OCI-LY1 (cell line): ENCODE measurements at regions not wholly inside any gene's neighbourhood (a gene's known extent, or its start where the extent isn't known, plus 50 kb on each side); places are given as distances from the start of the nearest gene placed in this dataset.

Source experiments
- H2AFZ ChIP-seq: fragments of 200-600 bp; sonication (generic), shearing (Covaris generic); 2 replicates; pipeline ENCODE4 v1.6.0; 2014; ENCODE audit warnings: antibody characterized with exemption, mild to moderate bottlenecking, low read length
- H3F3A ChIP-seq: fragments of 200-600 bp; sonication (generic), shearing (Covaris generic); 2 replicates; pipeline ENCODE4 v1.6.0; 2014; ENCODE audit warnings: mild to moderate bottlenecking, antibody characterized with exemption, low read length, moderate library complexity; ENCODE audit not compliant: insufficient read depth
- H3K27ac ChIP-seq: fragments of 200-600 bp; sonication (generic); 2 replicates; pipeline ENCODE4 v1.5.1; 2014; ENCODE audit warnings: low read length, mixed run types, mild to moderate bottlenecking, low read depth; ENCODE audit not compliant: poor library complexity, severe bottlenecking
- H3K27me3 ChIP-seq: fragments of 200-600 bp; sonication (generic); 2 replicates; pipeline ENCODE4 v1.6.0; 2014; ENCODE audit warnings: antibody characterized with exemption, mild to moderate bottlenecking, low read length, moderate library complexity; ENCODE audit not compliant: insufficient read depth
- H3K36me3 ChIP-seq: fragments of 200-600 bp; sonication (generic); 2 replicates; pipeline ENCODE4 v1.6.1; 2014; ENCODE audit warnings: mild to moderate bottlenecking, antibody characterized with exemption, low read length, moderate library complexity, mixed read lengths; ENCODE audit not compliant: insufficient read depth
- H3K4me1 ChIP-seq: fragments of 200-600 bp; sonication (generic); 2 replicates; pipeline ENCODE4 v1.5.1; 2014; ENCODE audit warnings: mild to moderate bottlenecking, low read length, moderate library complexity; ENCODE audit not compliant: insufficient read depth, severe bottlenecking
- H3K4me2 ChIP-seq: fragments of 200-600 bp; sonication (generic), shearing (Covaris generic); 2 replicates; pipeline ENCODE4 v1.6.1; 2014; ENCODE audit warnings: low read length
- H3K4me3 ChIP-seq: fragments of 200-600 bp; sonication (generic); 2 replicates; pipeline ENCODE4 v1.5.1; 2014; ENCODE audit warnings: low read length, low read depth, mild to moderate bottlenecking, mixed read lengths; ENCODE audit not compliant: poor library complexity, severe bottlenecking
- H3K79me2 ChIP-seq: fragments of 200-600 bp; shearing (Covaris generic); 2 replicates; pipeline ENCODE4 v1.6.1; 2016; ENCODE audit warnings: mixed run types, low read length, mixed read lengths; ENCODE audit not compliant: insufficient read depth
- H3K9ac ChIP-seq: fragments of 200-600 bp; sonication (generic), shearing (Covaris generic); 2 replicates; pipeline ENCODE4 v1.6.1; 2014; ENCODE audit warnings: mild to moderate bottlenecking, low read length, mixed read lengths
- H3K9me2 ChIP-seq: fragments of 200-600 bp; sonication (generic), shearing (Covaris generic); 2 replicates; pipeline ENCODE4 v1.6.1; 2014; ENCODE audit warnings: low read depth, mild to moderate bottlenecking, low read length, mixed read lengths
- H3K9me3 ChIP-seq: fragments of 200-600 bp; shearing (Covaris generic); 2 replicates; pipeline ENCODE4 v1.6.1; 2014; ENCODE audit warnings: low read length, mixed read lengths
- H4K20me1 ChIP-seq: fragments of 200-600 bp; sonication (generic), shearing (Covaris generic); 2 replicates; pipeline ENCODE4 v1.6.0; 2016; ENCODE audit warnings: mild to moderate bottlenecking, low read length; ENCODE audit not compliant: insufficient read depth
- CTCF ChIP-seq: fragments of 200-600 bp; sonication (generic), shearing (Covaris generic); IDR thresholded peaks from 2 replicates; pipeline ENCODE4 v1.5.1; 2017; ENCODE audit warnings: mild to moderate bottlenecking, antibody characterized with exemption, low read length, moderate library complexity, mixed read lengths
- EZH2 ChIP-seq: fragments of 200-600 bp; sonication (generic), shearing (Covaris generic); IDR thresholded peaks from 2 replicates; pipeline ENCODE4 v1.8.0; 2017; ENCODE audit warnings: borderline replicate concordance, mixed run types, mild to moderate bottlenecking, antibody characterized with exemption, low read length, moderate library complexity, mixed read lengths

GRCh38 chr10:106251573-106251972 is 912.9 kb downstream of the SORCS1 start:
- Histone ChIP-seq H3K4me3 (no peak overlapping the region), H3K36me3 (no peaks in the 10 kb centered on the region), H4K20me1 (no peaks in the 10 kb centered on the region), H3K9me3 (no peaks in the 10 kb centered on the region), H3K4me1 (no peaks in the 10 kb centered on the region), H3K9ac (no peak overlapping the region), H2AFZ (no peak overlapping the region), H3K79me2 (no peaks in the 10 kb centered on the region), H3F3A (no peaks in the 10 kb centered on the region), H3K9me2 (no peaks in the 10 kb centered on the region), H3K27me3 (no peaks in the 10 kb centered on the region), H3K27ac (no peak overlapping the region), H3K4me2 (no peak overlapping the region)
- TF ChIP-seq EZH2, result no peak
- TF ChIP-seq CTCF, result no peak

GRCh38 chr10:106242301-106242700 is 922.2 kb downstream of the SORCS1 start:
- Histone ChIP-seq H3K4me3 (no peak overlapping the region), H3F3A (no peaks in the 10 kb centered on the region)

GRCh38 chr10:106226828-106227227 is 937.7 kb downstream of the SORCS1 start:
- Histone ChIP-seq H3K79me2 (no peaks in the 10 kb centered on the region), H3K4me2 (no peak overlapping the region), H3K4me3 (no peak overlapping the region), H2AFZ (no peak overlapping the region), H3K27ac (no peak overlapping the region), H3K36me3 (no peaks in the 10 kb centered on the region), H3K27me3 (no peaks in the 10 kb centered on the region), H3K9me2 (no peaks in the 10 kb centered on the region), H4K20me1 (no peaks in the 10 kb centered on the region), H3K4me1 (no peaks in the 10 kb centered on the region), H3K9me3 (no peaks in the 10 kb centered on the region), H3K9ac (no peak overlapping the region), H3F3A (no peaks in the 10 kb centered on the region)
- TF ChIP-seq CTCF, result no peak
- no peak for TF ChIP-seq EZH2

More at GRCh38 chr10:106242301-106242700, 922.2 kb downstream of the SORCS1 start:
- Histone ChIP-seq H3K9ac (no peak overlapping the region), H3K4me1 (no peaks in the 10 kb centered on the region), H4K20me1 (no peaks in the 10 kb centered on the region), H3K27ac (no peak overlapping the region), H2AFZ (no peak overlapping the region), H3K79me2 (no peaks in the 10 kb centered on the region), H3K27me3 (no peaks in the 10 kb centered on the region), H3K4me2 (no peak overlapping the region), H3K9me2 (no peaks in the 10 kb centered on the region), H3K9me3 (no peaks in the 10 kb centered on the region), H3K36me3 (no peaks in the 10 kb centered on the region)
- TF ChIP-seq CTCF (no peak), EZH2 (no peak)
